B cell (primary cell): ENCODE measurements at regions not wholly inside any gene's neighbourhood (a gene's known extent, or its start where the extent isn't known, plus 50 kb on each side); places are given as distances from the start of the nearest gene placed in this dataset.
"Not testable (repeated sequence)": the region's sequence is repeated elsewhere in the genome, so short reads cannot be mapped to it uniquely, and the experiment has no call there.

Experiments
- ATAC-seq: fragments of 200-7000 bp; cut with Tn5 transposase; one replicate; pipeline ENCODE4 v1.10.0; 2021; ENCODE audit warnings: low read depth, mild to moderate bottlenecking, moderate number of reproducible peaks, moderate library complexity
- CTCF ChIA-PET: fragments of 350-600 bp; sonication (Branson Sonifier 250); formaldehyde crosslinking; loops from one replicate; lab custom pipeline; 2021; ENCODE audit warnings: antibody characterized with exemption, inconsistent platforms; lab: Charles Lee
- POLR2A ChIA-PET: fragments of 350-600 bp; sonication (Branson Sonifier 250); formaldehyde crosslinking; loops from one replicate; lab custom pipeline; 2021; ENCODE audit warnings: antibody characterized with exemption; lab: Charles Lee
- DNase-seq: peaks from one replicate; pipeline ENCODE4 v3.0.0; 2013
- H2AFZ ChIP-seq: 2 replicates; pipeline ENCODE4 v1.6.1; 2012; ENCODE audit warnings: mild to moderate bottlenecking, low read depth, low read length; ENCODE audit not compliant: insufficient read depth, poor library complexity, severe bottlenecking
- H3K27ac ChIP-seq, 2 donors: 1 replicate in 1 of 2; 2 replicates in 1 of 2; pipeline ENCODE4 v1.5.1; 2012 to 2013; ENCODE audit warnings: low read length in 2 of 2, mild to moderate bottlenecking in 2 of 2, moderate library complexity in 1 of 2
- H3K27me3 ChIP-seq, 4 experiments: fragments of 200-600 bp in 1 of 4; sonication (generic) in 1 of 4; replicated peaks in 1 of 4; 1 replicate in 2 of 4; 2 replicates in 2 of 4; pipeline versions ENCODE4 v1.6.1 to v1.7.0; 2013 to 2016; ENCODE audit warnings: low read length in 3 of 4, mild to moderate bottlenecking in 2 of 4, mixed read lengths in 1 of 4, moderate library complexity in 1 of 4; ENCODE audit not compliant: insufficient read depth in 4 of 4, control insufficient read depth in 3 of 4; ENCODE audit errors: control extremely low read depth in 1 of 4
- H3K36me3 ChIP-seq, 2 experiments: replicated peaks in 1 of 2; 1 replicate in 1 of 2; 2 replicates in 1 of 2; pipeline versions ENCODE4 v1.6.1 to v1.7.1; 2013; ENCODE audit warnings: low read length in 1 of 2; ENCODE audit not compliant: insufficient read depth in 2 of 2, control insufficient read depth in 1 of 2; ENCODE audit errors: control extremely low read depth in 1 of 2, extremely low read depth in 1 of 2
- H3K4me1 ChIP-seq, 2 donors: fragments of 200-600 bp in 1 of 2; sonication (generic) in 1 of 2; 1 replicate in 1 of 2; 2 replicates in 1 of 2; pipeline versions ENCODE4 v1.5.1 to v1.6.1; 2013 to 2017; ENCODE audit warnings: low read length in 2 of 2; ENCODE audit not compliant: control insufficient read depth in 2 of 2, insufficient read depth in 2 of 2
- H3K4me2 ChIP-seq: replicated peaks from 2 replicates; pipeline ENCODE3; 2012; ENCODE audit warnings: mild to moderate bottlenecking, low read depth, low read length; ENCODE audit not compliant: poor library complexity, severe bottlenecking
- H3K4me3 ChIP-seq, 5 experiments: fragments of 200-600 bp in 1 of 5; sonication (generic) in 1 of 5; 1 replicate in 3 of 5; 2 replicates in 2 of 5; pipeline versions ENCODE4 v1.5.1 to v1.7.0; 2011 to 2016; ENCODE audit warnings: low read length in 4 of 5, mild to moderate bottlenecking in 4 of 5, low read depth in 2 of 5, control low read depth in 1 of 5, moderate library complexity in 1 of 5; ENCODE audit not compliant: insufficient read depth in 1 of 5; ENCODE audit errors: control extremely low read depth in 1 of 5, extremely low read depth in 1 of 5
- H3K79me2 ChIP-seq: fragments of 200-600 bp; sonication (generic); one replicate; pipeline ENCODE4 v1.6.0; 2016; ENCODE audit warnings: low read length; ENCODE audit not compliant: control insufficient read depth, insufficient read depth
- H3K9ac ChIP-seq: fragments of 200-600 bp; sonication (generic); 2 replicates; pipeline ENCODE4 v1.6.1; 2017; ENCODE audit warnings: mild to moderate bottlenecking, low read length, moderate library complexity
- H3K9me3 ChIP-seq, 3 donors: one replicate each; pipeline versions ENCODE4 v1.6.1 to v1.7.1; 2013; ENCODE audit warnings: low read length in 2 of 3; ENCODE audit not compliant: control insufficient read depth in 2 of 3, insufficient read depth in 1 of 3; ENCODE audit errors: control extremely low read depth in 1 of 3
- H4K20me1 ChIP-seq: 2 replicates; pipeline ENCODE4 v1.6.0; 2012; ENCODE audit warnings: mild to moderate bottlenecking, low read length; ENCODE audit not compliant: insufficient read depth, control insufficient read depth, poor library complexity, severe bottlenecking
- H3K27ac Mint-ChIP-seq: one replicate; pipeline ENCODE4 v1.8.0; 2021; ENCODE audit warnings: mixed read lengths
- H3K27me3 Mint-ChIP-seq: one replicate; pipeline ENCODE4 v1.8.0; 2021; ENCODE audit warnings: mixed read lengths
- H3K4me1 Mint-ChIP-seq: one replicate; pipeline ENCODE4 v1.8.0; 2021; ENCODE audit warnings: mixed read lengths
- H3K4me3 Mint-ChIP-seq: one replicate; pipeline ENCODE4 v1.8.0; 2021; ENCODE audit warnings: mixed read lengths
- H3K9me3 Mint-ChIP-seq: one replicate; pipeline ENCODE4 v1.8.0; 2022; ENCODE audit warnings: mixed read lengths; ENCODE audit not compliant: insufficient read depth
- EZH2 ChIP-seq: IDR thresholded peaks from 2 replicates; pipeline ENCODE4 v1.6.1; 2012; ENCODE audit warnings: borderline replicate concordance, low read depth, mild to moderate bottlenecking, moderate library complexity, low read length; ENCODE audit not compliant: insufficient read depth, poor library complexity, severe bottlenecking
- WGBS: methylation state at CpG from one replicate; pipeline ENCODE4 v1.1.5; 2013; ENCODE audit warnings: missing lambda C conversion rate; ENCODE audit not compliant: insufficient coverage; 5-methylcytosine and 5-hydroxymethylcytosine counted together
- intact Hi-C: fragments of 100-400 bp; cut with micrococcal nuclease; formaldehyde crosslinking; loops from one replicate; pipeline ENCODE4 v1.10.0; 2022
- TF ChIP-seq, protein P1 (sequence below): fragments of 200-600 bp; IDR thresholded peaks from one replicate; pipeline ENCODE4 v1.8.0; 2022; ENCODE audit warnings: antibody characterized with exemption, mild to moderate bottlenecking

DNA sequence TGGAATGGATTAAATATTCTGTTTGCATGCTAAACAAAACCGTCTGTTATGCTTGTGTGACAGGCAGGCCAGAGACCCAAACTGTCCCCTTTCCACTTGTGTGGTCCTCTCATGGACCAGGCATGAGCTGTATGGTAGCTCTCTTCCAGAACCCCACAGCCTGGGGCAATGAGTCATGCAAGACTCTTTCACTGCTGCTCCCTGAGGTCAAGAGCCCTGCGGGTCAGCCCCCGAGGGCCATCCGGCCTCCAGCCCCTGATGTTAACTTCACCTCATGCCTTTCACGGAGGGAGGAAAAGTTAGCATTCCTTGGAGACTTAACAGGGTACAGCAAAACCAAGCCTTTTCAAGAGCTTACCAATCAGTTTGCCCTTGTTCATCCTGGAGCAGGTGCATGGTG is 239.1 kb upstream of the DIO3 start:
- Histone ChIP-seq H3K27me3 (peaks cover 0 to 3% (median 0%) of the 10 kb centered on the region in 4 experiments), H3K4me3 (no peak overlapping the region), H3K9ac (no peak overlapping the region), H4K20me1 (no peaks in the 10 kb centered on the region), H3K4me1 (no peaks in the 10 kb centered on the region), H3K4me2 (no peak overlapping the region), H3K27ac (no peak overlapping the region), H2AFZ (no peak overlapping the region), H3K9me3 (peaks cover 5 to 19% (median 5%) of the 10 kb centered on the region in 3 donors), H3K36me3 (no peaks in the 10 kb centered on the region), H3K79me2 (no peaks in the 10 kb centered on the region)
- intact Hi-C loops, result no loop called here
- Mint-ChIP-seq H3K9me3 (peaks cover 9% of the 10 kb centered on the region), H3K27me3 (peaks cover 4% of the 10 kb centered on the region), H3K4me1 (no peaks in the 10 kb centered on the region), H3K4me3 (no peak overlapping the region), H3K27ac (no peak overlapping the region)
- TF ChIP-seq, protein P1, sequence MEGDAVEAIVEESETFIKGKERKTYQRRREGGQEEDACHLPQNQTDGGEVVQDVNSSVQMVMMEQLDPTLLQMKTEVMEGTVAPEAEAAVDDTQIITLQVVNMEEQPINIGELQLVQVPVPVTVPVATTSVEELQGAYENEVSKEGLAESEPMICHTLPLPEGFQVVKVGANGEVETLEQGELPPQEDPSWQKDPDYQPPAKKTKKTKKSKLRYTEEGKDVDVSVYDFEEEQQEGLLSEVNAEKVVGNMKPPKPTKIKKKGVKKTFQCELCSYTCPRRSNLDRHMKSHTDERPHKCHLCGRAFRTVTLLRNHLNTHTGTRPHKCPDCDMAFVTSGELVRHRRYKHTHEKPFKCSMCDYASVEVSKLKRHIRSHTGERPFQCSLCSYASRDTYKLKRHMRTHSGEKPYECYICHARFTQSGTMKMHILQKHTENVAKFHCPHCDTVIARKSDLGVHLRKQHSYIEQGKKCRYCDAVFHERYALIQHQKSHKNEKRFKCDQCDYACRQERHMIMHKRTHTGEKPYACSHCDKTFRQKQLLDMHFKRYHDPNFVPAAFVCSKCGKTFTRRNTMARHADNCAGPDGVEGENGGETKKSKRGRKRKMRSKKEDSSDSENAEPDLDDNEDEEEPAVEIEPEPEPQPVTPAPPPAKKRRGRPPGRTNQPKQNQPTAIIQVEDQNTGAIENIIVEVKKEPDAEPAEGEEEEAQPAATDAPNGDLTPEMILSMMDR, result no peak
- no peak for TF ChIP-seq EZH2
- POLR2A ChIA-PET, result no interaction called here
- ATAC-seq, result no peak
- no peak for DNase-seq
- WGBS, result 97% methylated on average over 4 of the region's 5 CpGs
- CTCF ChIA-PET, result no interaction called here

GRCh38 chr14:101323111-101323510 is 238.2 kb upstream of the DIO3 start:
- no peak overlapping the region for H3K4me3 Mint-ChIP-seq
- WGBS, result no CpG with 5 or more reads among the region's 4 CpGs
- Histone ChIP-seq H4K20me1 (no peaks in the 10 kb centered on the region), H3K4me3 (no peak overlapping the region), H3K9ac (no peak overlapping the region), H3K27ac (no peak overlapping the region), H3K79me2 (no peaks in the 10 kb centered on the region), H3K36me3 (no peaks in the 10 kb centered on the region), H3K9me3 (peaks cover 5 to 19% (median 5%) of the 10 kb centered on the region in 3 donors), H2AFZ (no peak overlapping the region), H3K27me3 (peaks cover 0 to 3% (median 0%) of the 10 kb centered on the region in 4 experiments), H3K4me2 (no peak overlapping the region), H3K4me1 (no peaks in the 10 kb centered on the region)
- DNase-seq (no peak), ATAC-seq (no peak)
- no peaks in the 10 kb centered on the region for H3K4me1 Mint-ChIP-seq
- ChIA-PET POLR2A (no interaction called here), CTCF (no interaction called here)
- peaks cover 4% of the 10 kb centered on the region for H3K27me3 Mint-ChIP-seq
- H3K27ac Mint-ChIP-seq, result no peak overlapping the region
- intact Hi-C loops, result no loop called here
- H3K9me3 Mint-ChIP-seq, result peaks cover 9% of the 10 kb centered on the region
- TF ChIP-seq, protein P1, result no peak
- TF ChIP-seq EZH2, result no peak

DNA sequence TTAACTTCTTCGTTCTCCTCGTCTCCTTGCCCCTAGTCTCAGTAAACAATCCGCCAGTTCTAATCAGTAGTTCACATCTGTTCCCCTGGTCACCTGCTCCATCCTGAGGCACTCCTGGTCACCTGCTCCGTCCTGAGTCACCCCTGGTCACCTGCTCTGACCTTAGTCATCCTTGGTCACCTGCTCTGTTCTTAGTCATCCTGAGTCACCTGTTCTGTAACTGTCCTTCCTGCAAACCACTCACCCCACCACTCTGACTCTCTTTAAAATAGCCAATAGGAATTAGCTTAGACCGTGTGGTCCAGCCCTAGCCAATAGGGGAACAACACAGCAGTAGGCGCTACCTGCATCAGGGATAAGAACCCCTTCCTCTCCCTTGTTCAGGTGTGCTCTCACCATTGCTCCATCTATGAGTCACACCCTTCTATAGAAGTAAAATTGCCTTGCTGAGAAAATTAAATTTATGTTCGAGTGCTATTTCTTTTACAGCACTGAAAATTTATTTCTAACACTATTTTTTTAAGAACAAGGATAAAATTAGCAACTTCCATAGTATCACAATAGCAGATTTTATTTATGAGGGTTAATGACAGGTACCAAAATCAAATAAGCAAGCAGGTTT is 237.6 kb upstream of the DIO3 start:
- ATAC-seq, H3K4me3 Mint-ChIP-seq, H3K27me3 Mint-ChIP-seq, H3K4me3 ChIP-seq, H3K9ac ChIP-seq, H3K27ac ChIP-seq, intact Hi-C loops, H3K79me2 ChIP-seq, POLR2A ChIA-PET, H3K36me3 ChIP-seq, H4K20me1 ChIP-seq, H3K4me1 Mint-ChIP-seq, H3K27ac Mint-ChIP-seq, H3K4me1 ChIP-seq, CTCF ChIA-PET, H3K9me3 Mint-ChIP-seq, H3K4me2 ChIP-seq, DNase-seq, H3K27me3 ChIP-seq, H2AFZ ChIP-seq: not testable (repeated sequence)
- peaks cover 4 to 19% (median 5%) of the 10 kb centered on the region in 3 donors for H3K9me3 ChIP-seq
- 94% methylated on average over 4 of the region's 7 CpGs for WGBS
